ENCODE measurements at regions not wholly inside any gene's neighbourhood (a gene's known extent, or its start where the extent isn't known, plus 50 kb on each side); places are given as distances from the start of the nearest gene placed in this dataset.
"Not testable (repeated sequence)": the region's sequence is repeated elsewhere in the genome, so short reads cannot be mapped to it uniquely, and the experiment has no call there.

GRCh38 chr5:6287176-6287575 is 91.2 kb downstream of the MED10 start:
- DNase-seq (ENCODE audit: low spot score) = no peak
- no peak for TF ChIP-seq CTCF (IDR thresholded peaks at IDR 0.05; ENCODE audit: extremely low read depth, missing control alignments)

GRCh38 chr5:6286404-6286803 is 91.9 kb downstream of the MED10 start:
- no peak for DNase-seq (ENCODE audit: low spot score)
- TF ChIP-seq CTCF (IDR thresholded peaks at IDR 0.05; ENCODE audit: extremely low read depth, missing control alignments) = no peak

- not testable (repeated sequence) for DNase-seq (ENCODE audit: low spot score)
Observed at GRCh38 chr5:6284491-6284890, 93.9 kb downstream of the MED10 start.

GRCh38 chr5:6282352-6282751 is 96.0 kb downstream of the MED10 start:
- DNase-seq (ENCODE audit: low spot score) = no peak
- TF ChIP-seq CTCF (IDR thresholded peaks at IDR 0.05; ENCODE audit: extremely low read depth, missing control alignments) = no peak

GRCh38 chr5:6281818-6282217 is 96.5 kb downstream of the MED10 start:
- no peak for DNase-seq (ENCODE audit: low spot score)
- TF ChIP-seq CTCF (IDR thresholded peaks at IDR 0.05; ENCODE audit: extremely low read depth, missing control alignments) = no peak

GRCh38 chr5:6280425-6281100 is 97.8 kb downstream of the MED10 start:
- TF ChIP-seq CTCF (IDR thresholded peaks at IDR 0.05; ENCODE audit: extremely low read depth, missing control alignments) = no peak

GRCh38 chr5:6279607-6280006 is 98.7 kb downstream of the MED10 start:
- no peak for TF ChIP-seq CTCF (IDR thresholded peaks at IDR 0.05; ENCODE audit: extremely low read depth, missing control alignments)
- no peak for DNase-seq (ENCODE audit: low spot score)

More at GRCh38 chr5:6280425-6281100, 97.8 kb downstream of the MED10 start:
- DNase-seq (ENCODE audit: low spot score) = no peak

- DNase-seq (ENCODE audit: low spot score) = no peak
- no peak for TF ChIP-seq CTCF (IDR thresholded peaks at IDR 0.05; ENCODE audit: extremely low read depth, missing control alignments)
Observed at GRCh38 chr5:6274846-6275543, 103.4 kb downstream of the MED10 start.
